ENCODE measurements at regions not wholly inside any gene's neighbourhood (a gene's known extent, or its start where the extent isn't known, plus 50 kb on each side); places are given as distances from the start of the nearest gene placed in this dataset.
"Not testable (repeated sequence)": the region's sequence is repeated elsewhere in the genome, so short reads cannot be mapped to it uniquely, and the experiment has no call there.

DNA sequence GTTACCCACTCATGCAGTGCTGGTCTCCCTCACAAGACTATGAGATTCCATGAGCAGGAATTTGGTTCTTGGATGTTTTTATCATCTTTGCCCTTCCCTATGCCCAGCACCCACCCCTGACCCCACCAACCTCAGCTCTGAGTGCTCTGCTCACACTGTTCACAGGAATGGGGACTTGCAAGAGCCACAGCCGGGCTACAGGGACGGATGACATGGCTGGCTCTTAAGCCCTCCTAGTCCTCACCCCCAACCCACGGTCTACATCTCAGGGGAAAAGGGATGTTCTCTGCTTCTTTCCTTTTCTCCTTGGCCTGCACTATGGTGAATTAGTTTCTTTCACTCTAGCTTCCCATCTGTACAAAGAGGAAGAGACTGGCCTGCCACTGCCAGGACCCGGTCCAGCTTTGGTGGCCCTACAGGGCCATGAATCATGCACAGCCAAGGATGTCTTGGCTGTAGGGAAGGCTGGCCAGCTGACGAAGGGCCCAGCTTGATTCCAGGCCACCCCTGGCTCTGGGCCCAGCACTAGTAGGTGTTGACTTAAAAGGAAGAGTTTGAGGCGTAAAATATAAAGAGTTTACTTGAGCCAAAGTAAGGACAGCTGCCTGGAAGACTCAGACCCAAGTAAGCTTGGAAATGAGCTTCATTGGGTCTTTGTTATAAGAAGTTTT lies 79.7 kb upstream of the MTLN start:
- DNase-seq (ENCODE audit: low spot score) = not testable (repeated sequence)

DNA sequence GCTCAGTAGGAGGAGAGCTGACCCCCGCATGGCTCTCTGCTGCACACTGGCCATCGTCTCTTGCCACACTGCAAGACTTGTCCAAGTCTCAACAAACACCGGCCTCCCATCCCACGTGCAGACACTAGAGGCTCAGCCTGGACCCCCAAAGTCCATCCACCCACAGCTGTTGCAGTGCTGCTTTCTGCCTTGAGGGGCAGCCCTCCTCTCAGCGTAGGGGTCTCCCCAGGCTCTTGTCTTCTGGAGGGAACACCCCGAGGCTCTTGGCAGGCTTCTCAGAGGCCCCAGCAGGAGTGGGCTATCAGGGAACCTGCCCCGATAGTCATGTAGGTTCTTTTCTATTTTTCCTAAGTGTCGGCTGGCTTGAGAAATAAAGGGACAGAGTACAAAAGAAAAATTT lies 75.5 kb upstream of the MTLN start:
- not testable (repeated sequence) for DNase-seq (ENCODE audit: low spot score)

DNA sequence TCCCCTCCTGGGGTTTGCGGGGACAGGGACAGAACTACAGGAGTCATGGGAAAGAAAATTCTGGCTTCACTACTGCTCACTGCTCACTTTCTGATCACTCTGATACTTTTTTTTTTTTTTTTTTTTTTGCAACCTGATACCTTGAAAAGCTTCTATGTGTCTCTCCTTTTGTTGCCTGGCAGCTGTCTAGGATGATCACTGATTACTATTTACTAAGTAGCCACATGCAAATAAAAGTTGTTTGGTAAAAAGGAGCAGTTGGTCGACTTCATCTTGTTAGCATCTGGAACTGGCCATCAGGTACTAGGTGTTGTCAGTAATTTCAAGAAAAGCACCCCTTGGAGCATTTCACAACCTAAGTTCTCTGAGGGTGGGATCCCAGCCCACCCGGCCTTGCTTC lies 74.9 kb upstream of the MTLN start:
- DNase-seq (ENCODE audit: low spot score) = not testable (repeated sequence)

- DNase-seq (ENCODE audit: low spot score) = not testable (repeated sequence)
These were observed 72.7 kb upstream of the MTLN start for GRCh38 chr2:110285002-110285401.

DNA sequence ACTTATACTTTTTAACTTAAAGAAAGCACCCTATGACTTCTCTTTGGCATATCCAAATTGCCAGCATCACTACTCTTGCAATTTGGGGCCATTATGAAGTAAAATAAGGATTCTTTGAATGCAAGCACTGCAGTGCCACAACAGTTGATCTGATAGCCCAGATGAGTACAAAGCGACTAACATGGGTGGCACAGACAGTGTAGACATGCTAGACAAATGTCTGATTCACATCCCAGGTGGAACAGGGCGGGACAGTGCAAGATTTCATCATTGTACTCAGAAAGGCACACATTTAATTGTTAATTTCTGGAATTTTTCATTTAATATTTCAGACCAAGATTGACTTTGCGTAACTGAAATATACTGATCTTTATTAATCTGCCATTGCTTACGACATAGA lies 68.5 kb upstream of the MTLN start:
- DNase-seq (ENCODE audit: low spot score) = not testable (repeated sequence)

- not testable (repeated sequence) for DNase-seq (ENCODE audit: low spot score)
These were observed 64.7 kb upstream of the MTLN start for GRCh38 chr2:110277054-110277453.

GRCh38 chr2:110276092-110276491 lies 63.7 kb upstream of the MTLN start:
- not testable (repeated sequence) for DNase-seq (ENCODE audit: low spot score)

DNA sequence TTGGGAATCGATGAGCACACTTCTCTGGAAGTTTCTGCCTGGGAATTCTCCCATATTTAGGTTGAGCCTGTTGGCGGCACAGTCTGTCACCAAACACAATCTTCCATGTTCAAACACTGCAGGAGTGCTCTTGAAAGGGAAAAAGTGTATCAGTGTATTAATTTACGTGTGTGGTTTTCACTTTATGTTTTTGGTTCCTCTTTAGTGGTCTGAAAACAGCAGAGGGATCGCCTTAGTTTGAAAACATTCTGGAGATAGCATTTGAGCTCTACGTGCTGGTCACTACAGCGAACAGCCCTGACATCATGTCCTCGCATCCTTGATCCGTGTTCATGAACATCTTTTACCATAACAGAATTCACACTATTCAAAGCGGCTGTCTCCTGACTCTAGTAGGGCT lies 57.3 kb upstream of the MTLN start:
- DNase-seq (ENCODE audit: low spot score) = not testable (repeated sequence)

DNA sequence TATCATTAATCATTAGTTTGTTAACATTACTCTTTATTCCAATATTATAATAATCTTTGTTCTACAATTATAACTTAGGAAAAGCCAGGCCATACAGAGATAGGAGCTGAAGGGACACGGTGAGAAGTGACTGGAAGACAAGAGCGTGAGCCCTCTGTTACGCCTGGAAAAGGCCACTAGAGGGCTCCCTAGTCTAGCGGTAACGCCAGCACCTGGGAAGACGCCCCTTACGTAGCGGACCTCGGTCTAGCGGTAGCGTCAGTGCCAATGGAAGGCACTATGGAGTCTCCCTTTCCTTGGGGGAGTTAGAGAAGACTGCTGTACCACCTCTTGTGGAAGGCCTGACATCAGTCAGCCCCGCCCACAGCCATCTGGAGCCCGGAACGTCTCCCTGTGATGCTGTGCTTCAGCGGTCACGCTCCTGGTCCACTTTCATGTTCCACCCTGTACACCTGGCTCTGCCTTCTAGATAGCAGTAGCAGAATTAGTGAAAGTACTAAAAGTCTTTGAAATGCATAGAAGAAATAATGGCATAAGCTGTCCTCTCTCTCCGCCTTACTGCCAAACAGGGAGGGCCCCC lies 55.6 kb upstream of the MTLN start:
- not testable (repeated sequence) for DNase-seq (ENCODE audit: low spot score)

GRCh38 chr2:110264804-110265203 lies 52.5 kb upstream of the MTLN start:
- DNase-seq (ENCODE audit: low spot score) = not testable (repeated sequence)

DNA sequence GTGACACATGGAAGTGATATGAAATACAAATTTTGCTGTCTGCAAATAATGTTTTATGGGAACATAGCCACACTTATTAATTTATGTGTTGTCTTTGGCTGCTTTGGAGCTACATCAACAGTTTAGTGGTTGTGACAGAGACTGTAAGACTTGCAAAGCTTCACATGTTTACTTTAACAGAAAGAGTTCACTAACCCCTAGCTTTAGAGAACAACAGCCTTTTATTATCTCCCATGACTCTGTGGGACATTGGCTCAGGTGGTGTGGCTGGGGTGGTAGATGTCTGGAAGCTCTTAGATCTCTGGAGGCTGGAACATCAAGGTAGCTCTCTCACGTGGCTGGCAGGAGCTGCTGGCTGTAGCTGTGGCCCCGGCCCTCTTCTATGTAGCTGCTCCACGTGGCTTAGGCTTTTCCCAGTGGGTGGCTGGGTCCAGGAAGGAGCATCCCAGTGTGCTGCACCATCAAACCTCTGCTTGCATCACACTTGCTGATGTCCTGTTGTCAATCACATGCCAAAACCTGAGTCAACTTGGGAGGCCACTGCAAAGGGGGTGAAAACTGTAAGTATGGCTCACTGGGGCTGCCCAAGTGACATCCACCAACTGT lies 51.8 kb upstream of the MTLN start:
- not testable (repeated sequence) for DNase-seq (ENCODE audit: low spot score)

- not testable (repeated sequence) for DNase-seq (ENCODE audit: low spot score)
These were observed 51.1 kb upstream of the MTLN start for GRCh38 chr2:110263462-110263861.
